Right hindlimb (tissue), 1 donor: ENCODE measurements at regions not wholly inside any gene's neighbourhood (a gene's known extent, or its start where the extent isn't known, plus 50 kb on each side); places are given as distances from the start of the nearest gene placed in this dataset.

Experiments used
- DNase-seq: peaks from one replicate; pipeline ENCODE4 v3.0.0-alpha.2; 2018

DNA sequence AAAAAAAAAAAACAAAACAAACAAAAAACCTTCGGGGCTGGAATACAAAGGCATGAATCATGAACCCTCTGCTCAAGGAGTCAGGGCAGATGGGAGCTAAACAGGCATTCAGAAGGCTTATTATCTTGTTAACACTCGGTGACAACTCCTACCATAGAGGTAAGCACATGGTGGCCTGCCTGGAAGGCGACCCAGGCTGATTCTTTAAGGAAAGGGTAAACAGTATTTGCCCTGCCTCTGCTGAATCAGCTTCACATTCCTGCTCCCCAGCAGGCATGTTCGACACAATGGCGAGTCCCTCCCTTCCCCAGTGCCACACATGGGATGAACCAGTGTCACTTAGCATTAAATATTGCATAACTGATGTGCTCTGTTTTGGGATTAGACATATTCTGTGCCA lies 191.9 kb downstream of the ARL4C start:
- no peak for DNase-seq

DNA sequence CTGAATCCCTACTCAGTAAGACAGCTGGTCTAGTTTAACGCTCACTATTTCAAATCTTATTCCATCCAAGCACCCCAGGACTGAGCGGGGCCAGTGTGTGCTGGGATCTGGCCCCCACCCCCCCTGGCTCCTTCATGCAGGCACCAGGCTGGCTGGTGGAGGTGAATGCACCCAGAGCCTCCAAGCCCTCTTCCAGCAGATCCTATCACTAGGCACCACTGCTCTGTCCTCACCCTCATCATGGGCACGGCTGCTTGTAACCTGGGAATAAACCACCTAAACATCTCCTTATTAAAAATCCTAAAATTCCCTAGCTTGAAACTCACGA lies 194.3 kb downstream of the ARL4C start:
- DNase-seq, result no peak

DNA sequence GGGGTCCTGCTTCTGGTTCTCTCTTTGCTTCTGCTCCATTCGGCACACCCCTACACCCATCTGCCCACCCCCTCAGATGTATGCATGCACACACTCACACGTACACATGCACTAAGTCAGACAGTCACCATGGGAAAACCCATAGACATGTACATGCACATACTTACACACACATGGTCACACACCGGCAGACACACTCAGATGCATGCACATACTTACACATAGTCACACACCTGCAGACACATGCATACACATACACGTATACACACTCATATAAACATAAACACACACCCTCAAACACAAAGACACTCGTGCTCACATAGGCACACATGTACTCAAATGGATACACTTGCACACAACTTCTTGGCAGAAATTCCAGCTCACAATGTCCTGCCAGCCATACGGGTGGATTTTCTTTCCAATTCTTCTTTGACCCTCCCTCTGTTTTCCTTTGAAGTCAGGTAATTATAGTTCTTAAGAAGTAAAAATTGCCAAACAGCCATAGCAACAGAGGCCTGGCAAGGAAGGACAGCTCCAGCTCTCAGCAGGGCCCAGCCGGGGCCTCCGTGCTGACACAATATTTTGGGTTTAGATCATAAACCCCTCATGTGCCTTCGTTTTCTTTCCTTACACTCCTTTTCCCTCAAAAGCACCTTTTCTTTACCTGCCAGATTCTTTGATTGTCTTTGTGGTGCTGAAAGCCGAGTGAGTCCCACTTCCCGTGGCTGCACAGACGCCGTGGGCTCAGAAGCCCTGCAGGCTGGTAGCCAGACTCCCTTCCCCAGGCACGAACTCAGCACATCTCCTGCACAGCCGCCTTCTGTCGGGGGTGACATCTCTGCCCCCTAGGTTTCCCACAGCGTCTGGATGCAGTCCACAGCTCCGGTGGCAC lies 195.7 kb downstream of the ARL4C start:
- DNase-seq, result no peak

DNA sequence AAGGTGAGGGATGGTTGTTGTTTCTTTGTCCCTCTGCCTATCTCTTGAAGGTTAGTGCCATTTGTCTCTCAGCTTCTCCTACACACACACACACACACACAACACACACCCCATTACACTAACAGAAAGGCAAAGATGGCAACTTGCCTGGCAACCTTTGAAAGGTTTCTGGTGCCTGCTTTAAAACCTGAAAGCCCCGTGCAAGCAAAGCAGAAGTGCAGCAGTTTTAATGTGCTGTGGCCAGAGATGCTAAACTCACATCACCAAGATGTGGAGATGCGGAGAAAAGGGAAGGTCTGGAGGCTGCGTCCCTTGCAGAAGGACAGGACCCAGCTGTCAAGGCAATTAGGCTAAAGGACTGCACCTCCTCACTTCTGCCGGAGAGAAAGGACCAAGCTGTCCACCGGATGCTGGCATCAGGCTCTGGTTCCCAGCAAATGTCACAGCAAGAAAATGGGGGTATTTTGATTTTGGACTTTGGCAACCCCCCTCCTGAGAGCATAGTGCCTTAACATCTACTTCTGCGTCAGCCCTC lies 196.4 kb downstream of the ARL4C start:
- DNase-seq, result no peak

DNA sequence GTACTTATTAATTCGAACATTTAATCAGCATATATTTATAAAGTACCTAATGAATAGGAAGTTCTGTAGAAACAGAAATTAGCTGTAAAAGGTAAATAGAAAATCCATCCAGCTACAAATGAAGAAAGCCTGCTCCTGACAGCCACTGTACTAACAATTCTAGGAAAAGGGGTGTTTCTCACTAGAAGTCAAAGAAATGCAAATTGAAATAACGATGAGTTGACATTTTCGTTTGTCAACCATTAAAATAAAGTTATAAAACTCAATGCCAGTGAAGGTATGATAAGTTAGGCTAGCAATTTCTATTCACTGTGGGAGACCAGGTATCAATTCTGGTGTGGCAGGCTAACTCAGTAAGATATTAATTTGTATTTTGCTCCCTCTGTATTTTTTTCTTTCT lies 198.0 kb downstream of the ARL4C start:
- no peak for DNase-seq

DNA sequence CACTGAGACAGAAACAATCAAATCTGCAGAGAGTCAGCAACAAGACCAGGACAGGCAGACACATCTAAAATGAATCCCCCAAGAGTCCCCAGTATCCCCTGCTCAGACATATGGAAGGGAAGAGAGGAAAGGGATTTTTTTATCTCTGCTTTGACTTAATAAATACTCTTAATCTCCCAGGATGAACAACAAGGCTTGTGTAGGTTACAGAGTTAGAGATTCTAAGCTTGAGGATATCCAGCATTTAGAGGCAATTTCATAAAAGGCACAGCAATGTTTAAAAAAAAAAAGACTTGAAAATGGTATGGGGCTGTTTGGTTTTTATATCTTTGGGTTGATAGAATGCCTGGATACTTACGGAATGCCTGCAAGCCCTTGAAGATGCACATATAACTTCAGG lies 199.9 kb downstream of the ARL4C start:
- DNase-seq, result no peak

DNA sequence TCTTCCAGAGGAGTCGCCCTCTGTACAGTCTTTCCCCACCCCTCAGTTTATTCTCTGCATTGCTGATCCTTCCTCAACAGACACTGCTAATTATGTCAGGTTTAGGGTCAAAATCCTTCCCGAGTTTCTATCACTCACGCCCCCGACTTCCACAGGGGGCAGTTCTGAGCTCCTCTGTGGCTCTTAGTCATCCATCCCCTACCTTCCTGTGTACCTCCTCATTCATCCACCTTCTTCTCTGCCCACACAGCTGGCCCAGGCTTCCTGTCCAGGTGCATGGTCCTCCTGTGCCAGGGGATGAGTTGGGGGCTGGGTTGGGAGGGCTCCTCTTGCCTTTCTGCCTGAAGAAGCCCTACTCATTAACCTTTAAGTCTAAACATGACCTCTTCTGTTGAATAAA lies 202.9 kb downstream of the ARL4C start:
- DNase-seq, result no peak

DNA sequence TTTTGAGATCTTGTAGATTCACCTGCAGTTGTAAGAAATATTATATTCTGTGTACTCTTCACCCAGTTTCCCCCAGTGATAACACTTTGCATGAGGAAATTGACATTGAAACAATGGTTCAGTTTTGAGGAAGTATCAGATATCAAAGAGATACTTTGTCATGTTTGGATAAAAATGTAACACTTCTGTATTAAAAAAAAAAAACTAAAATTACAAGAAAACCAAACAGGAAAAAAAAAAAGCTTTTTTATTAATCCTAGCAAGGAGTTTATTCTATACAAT lies 204.0 kb downstream of the ARL4C start:
- DNase-seq, result no peak

DNA sequence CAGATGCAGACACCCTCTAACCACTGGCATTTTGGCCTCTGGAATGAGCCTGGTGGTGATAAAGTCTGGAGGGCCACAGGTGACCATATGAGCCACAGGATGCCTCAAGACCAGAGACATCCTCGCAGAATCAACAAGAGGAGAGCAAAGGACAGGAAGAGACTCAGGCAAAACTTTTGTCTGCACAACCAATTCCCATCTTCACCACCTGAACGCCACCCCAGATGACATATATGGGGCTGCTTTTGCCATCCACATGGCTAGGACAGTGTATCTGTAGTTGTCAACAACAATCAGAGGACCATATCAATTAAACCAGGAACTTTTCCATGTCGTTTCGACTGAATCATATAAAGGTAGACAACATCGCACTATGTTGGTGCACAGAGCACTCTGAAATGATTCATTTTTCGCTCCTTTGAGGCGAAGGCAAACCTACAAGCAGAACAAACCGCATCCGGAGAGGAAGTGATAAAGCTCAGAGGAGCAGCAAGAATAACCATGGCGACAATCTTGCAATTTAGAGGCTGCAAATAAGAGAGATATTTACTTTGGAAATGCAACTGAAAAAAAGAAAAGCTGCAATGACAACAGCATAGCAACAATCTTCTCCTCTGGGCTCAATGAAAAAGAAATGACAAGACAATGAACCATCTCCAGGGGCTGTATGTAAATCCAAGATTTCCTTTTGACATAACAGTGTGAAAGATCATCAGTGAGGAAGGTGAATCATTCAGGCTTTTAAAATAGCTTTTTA lies 204.5 kb downstream of the ARL4C start:
- DNase-seq, result no peak

DNA sequence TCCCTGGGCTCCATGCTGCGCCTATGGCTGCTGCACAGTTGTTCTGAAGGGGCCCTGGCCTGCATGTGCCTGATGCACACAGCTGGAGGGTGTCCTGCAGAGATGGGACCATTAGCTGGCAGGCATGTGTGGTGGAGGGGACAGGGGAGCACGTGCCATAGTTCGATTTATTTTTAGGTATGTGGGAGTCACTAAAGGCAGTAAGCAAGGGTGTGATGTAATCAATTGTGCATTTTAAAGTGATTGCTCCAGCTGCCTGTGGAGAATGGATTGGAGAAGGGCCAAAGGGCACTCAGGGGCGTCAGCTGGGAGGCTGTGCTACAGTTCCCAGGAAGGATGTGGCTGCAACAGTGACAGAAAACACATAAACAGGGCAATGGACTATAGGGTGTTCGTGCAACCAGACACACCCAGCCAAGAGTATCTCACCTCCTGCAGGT lies 205.1 kb downstream of the ARL4C start:
- peak; percentile 43 for DNase-seq

DNA sequence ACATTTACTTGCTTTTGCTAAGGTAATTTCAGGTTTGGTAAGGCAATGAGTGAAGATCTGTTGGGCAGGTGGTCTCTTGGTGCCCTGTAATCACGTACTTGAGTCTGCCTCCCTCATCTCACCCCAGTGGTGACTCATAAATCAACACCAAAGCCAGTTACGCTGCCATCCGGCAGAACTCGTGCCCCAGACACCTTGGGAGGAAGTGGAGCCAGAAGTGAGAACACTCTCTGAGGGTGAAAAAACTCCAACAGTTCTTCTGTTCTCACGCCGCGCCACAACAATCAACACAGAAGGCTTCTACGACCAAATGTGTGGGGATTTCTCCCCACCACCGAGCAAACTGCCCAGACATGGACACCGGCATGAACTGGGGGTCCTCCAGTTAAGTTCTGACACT lies 206.2 kb downstream of the ARL4C start:
- no peak for DNase-seq

DNA sequence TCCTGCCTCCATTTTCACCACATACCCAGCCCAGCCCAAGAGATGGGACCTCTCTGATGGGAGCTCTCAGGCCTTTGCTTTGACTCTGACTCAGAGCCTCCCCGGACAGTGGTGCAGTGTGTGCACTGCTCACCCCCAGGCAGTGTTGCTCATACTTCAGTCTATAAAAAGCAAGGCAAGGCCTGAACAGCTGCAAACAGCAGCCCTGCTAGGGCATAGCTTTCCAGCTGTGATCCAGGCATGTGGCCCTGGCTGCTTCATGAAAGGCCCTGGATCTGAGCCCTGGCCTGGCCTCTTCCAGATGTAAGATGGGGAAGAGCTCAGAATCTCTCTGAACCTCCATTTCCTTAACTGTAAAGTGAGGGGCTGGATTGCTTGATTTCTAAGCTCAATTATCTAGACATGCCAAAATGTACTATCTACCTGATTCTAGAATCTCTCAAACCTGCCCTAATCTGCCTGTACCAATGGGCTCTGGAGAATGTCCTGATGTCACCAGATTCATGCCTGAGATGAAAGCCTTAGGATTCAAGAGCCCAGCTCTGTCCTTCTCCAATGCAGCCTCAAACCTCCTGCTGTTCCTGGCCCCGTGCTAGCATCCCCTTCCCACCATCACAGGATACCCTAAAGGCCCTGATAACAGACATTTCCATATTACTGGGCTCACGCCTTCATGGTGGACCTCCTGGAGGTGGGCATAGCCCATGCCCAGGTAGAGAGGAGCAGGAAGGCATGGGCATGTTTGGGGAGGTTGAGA lies 206.9 kb downstream of the ARL4C start:
- DNase-seq, result peak; percentile 60

DNA sequence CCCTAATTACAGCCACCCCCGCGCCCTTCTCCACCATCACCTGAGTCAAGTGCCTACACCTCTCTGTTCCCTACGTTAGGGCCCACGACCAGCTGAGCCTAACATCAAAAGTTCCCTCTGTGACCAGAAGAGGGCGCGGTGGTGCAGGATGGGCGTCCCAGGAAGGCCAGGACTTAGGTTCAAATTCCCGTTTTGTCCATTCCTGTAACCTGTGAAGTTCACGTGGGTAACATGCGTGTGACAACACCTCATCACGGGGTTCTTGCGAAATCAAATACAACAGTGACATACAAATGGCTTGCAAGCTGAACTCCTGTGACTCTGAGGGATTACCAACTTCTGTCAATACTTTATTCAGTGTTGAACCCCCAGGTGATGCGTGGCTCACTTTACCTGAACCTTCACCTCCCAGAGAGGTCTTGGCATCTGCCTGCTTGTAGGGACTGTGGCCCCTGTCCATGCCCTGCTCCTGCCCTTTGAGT lies 207.9 kb downstream of the ARL4C start:
- peak; percentile 47 for DNase-seq

DNA sequence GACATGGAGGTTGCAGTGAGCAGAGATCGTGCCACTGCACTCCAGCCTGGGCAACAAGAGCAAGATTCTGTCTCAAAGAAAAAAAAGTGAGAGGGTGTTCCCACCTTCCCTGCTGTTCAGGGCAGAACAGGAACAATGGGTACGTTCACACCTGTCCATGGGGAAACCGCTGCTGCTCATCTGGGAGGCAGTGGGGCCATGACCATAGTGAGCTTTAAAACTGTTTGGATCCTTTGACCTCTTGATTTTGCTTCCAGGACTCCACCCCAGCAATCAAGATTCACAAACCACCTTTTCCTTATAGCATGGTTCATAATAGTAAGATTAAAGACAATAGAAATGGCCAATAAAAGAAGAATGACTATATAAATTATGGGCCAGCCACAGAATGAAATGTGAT lies 209.2 kb downstream of the ARL4C start:
- no peak for DNase-seq

DNA sequence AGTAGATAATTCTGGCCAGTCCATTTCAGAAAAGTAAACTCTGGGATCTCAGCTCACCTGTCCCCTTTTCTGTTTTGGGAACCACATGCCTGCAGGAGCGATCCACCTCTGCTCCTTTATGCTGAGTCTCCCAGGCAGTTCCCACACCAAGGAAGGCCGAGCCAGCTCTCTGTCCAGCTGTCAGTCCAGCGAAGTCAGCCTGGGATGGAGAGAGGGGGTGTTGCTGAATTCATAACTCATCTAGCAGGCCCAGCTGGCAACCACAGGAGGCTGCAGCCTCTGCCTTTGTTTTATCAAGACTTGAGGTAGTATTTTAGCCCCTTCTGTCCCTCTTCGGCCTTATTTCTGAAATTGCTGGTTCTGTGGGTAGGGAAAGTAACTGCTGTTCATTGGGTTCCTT lies 209.9 kb downstream of the ARL4C start:
- no peak for DNase-seq

DNA sequence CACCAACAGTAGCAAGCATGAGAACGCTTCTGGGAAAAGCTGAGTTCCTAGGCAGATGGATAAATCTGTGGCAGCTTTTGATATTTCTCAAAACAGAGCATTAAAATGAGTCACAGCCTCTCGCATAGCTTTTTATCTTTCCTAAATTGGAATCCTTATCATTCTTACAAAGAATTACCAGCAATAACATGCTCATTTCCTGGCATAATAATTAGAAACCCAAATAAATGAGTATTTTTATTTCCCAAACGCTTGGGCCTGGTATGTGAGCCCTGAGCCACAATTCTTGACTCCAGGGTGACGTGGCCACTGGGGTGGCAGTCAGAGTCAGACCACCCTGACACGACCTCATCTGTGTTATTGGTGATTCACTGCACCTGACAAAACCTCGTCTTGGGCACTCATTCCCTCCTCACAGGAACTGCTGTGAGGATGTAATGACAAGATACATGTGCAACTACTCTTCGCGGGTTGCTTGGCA lies 210.7 kb downstream of the ARL4C start:
- DNase-seq, result no peak

DNA sequence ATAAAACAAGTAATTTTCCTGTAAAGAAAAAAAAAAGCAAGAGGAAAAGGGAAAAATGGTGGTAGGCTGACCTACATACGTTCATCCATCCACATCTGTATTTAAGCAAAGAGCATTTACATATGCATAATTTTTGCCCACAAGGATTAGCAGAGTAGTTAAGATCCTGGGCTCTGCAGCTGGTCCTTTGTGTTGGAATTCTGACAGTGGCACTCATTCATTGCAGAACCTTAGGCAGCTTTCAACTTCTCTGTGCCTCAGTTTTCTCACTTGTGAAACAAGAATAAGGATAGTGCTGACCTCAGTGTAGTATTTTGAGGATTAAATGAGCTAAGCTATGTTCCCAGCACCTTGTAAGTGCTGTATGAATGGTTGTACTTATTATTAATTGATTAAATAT lies 211.3 kb downstream of the ARL4C start:
- DNase-seq, result no peak

DNA sequence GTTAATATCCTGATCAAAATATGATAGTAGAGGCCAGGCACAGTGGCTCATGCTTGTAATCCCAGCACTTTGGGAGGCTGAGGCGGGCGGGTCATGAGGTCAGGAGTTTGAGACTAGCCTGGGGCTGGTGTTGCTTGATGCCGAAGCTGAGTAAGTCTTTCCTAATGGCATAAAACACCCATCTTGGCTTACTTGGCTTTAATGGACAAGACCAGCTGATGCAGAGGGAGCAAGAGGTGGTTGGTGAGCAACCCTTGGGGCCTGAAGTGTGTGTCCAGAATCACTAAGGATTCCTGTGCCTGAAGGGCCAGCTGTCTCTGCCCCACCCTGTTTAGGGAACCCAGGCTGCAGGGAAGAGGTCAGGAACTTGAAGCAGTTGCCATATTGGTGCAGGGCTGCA lies 217.2 kb downstream of the ARL4C start:
- DNase-seq, result no peak

DNA sequence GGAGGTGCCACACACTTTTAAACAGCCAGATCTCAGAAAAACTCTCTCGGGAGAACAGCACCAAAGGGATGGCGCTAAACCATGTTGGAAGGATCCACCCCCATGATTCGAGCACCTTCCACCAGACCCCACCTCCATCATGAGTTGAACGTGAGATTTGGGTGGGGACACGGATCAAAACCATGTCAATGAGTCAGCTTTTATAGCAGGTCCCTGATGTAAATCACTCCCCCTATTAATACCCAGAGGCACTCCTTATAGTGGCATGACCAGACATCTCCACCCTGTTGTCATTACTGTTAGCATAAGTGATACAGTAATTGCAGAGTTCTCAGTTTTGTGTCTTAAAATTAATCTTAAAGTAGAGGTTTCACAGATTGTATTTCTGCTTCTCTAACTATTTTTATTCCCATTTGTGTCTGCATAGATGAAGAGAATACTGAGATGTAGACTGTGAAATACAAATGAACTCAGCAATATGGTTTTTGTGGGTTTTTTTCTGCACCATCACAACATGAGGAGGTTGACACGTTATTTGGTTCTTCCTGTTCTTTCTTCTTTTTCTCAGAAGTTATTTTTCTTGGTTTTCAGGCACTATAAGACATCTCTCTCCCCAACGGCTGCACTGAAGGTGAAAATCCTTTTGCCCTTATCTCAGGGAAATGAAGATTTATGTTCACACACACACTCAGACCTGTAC lies 218.2 kb downstream of the ARL4C start:
- DNase-seq, result no peak

DNA sequence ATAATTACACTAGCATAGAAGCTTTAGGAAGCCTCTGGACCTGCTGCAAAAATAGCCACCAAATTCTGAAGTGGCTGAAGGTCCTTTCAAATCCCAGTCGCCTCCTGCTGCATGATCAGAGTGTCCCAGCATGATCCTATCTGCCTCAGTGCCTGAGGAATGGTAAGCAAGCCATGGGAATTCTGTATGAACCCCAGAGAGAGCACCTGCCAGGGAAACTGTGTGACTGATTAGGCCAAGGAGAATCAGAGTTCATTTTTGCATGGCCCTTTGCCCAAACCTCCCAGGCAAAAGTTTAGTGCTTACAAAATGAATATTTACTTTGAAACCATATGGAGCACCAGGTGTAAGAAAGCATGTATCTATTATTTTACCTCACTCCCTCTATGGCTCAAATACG lies 221.4 kb downstream of the ARL4C start:
- DNase-seq, result no peak

DNA sequence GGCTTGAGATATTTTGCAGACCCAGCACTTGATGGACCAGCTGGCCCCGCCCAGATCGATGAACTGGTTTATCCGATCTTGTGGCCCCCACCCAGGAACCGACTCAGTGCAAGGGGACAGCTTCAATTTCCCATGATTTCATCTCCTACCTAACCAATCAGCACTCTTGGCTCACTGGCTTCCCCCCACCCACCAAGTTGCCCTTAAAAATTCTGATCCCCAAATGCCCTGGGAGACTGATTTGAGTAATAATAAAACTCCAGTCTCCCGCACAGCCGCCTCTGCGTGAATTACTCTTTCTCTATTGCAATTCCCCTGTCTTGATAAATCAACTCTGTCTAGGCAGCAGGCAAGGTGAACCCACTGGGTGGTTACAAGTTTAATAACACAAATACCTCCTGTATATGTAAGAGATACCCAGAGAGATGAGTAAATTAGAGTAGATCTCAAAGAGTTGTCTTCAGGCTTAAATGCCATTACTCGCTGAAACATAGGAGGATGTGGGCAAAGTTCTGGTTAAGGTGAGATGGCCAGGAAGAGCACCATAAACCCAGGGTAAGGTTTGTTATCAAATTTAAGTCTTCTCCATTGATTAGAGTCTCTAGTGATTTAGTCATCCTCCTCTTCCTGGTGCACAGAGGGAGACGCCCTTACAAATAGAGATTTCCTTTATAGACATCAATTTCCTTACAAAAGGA lies 222.8 kb downstream of the ARL4C start:
- no peak for DNase-seq
